Vagina (tissue), 2 donors: ENCODE measurements at regions not wholly inside any gene's neighbourhood (a gene's known extent, or its start where the extent isn't known, plus 50 kb on each side); places are given as distances from the start of the nearest gene placed in this dataset.

Experiments used
- DNase-seq, 2 donors: peaks; one replicate each; pipeline ENCODE4 v3.0.0-alpha.2; 2017; ENCODE audit errors: extremely low spot score in 2 of 2
- H3K27ac ChIP-seq: fragments of 200-600 bp; sonication (generic); one replicate; pipeline ENCODE4 v1.5.1; 2019
- H3K27me3 ChIP-seq: fragments of 200-600 bp; sonication (generic); one replicate; pipeline ENCODE4 v1.5.1; 2019
- H3K36me3 ChIP-seq, 2 donors: fragments of 200-600 bp; sonication (generic); one replicate each; pipeline ENCODE4 v1.5.1; 2017 to 2019
- H3K4me1 ChIP-seq: fragments of 200-600 bp; sonication (generic); one replicate; pipeline ENCODE4 v1.5.1; 2019
- H3K4me3 ChIP-seq, 2 donors: fragments of 200-600 bp; sonication (generic); 1 replicate in 1 of 2; 2 replicates in 1 of 2; pipeline ENCODE4 v1.5.1; 2016 to 2019
- H3K9me3 ChIP-seq: fragments of 200-600 bp; sonication (generic); one replicate; pipeline ENCODE4 v1.5.1; 2019
- POLR2A ChIP-seq, 2 donors: fragments of 450-650 bp; IDR thresholded peaks; one replicate each; pipeline ENCODE4 v1.6.1; 2017; ENCODE audit warnings: antibody characterized with exemption in 2 of 2, mild to moderate bottlenecking in 2 of 2, moderate library complexity in 2 of 2
- POLR2AphosphoS5 ChIP-seq, 2 donors: sonication (generic); formaldehyde crosslinking; IDR thresholded peaks; one replicate each; pipeline ENCODE4 v1.9.0; 2017; ENCODE audit warnings: antibody characterized with exemption in 2 of 2, mild to moderate bottlenecking in 2 of 2, low read depth in 1 of 2; ENCODE audit not compliant: insufficient read depth in 1 of 2
- intact Hi-C: fragments of 100-400 bp; cut with DNase I; formaldehyde crosslinking; loops from one replicate; pipeline ENCODE4 v1.15.1; 2023
- TF ChIP-seq, protein P1 (sequence below), 3 experiments: fragments of 450-650 bp in 2 of 3; fragments of 200-600 bp in 1 of 3; sonication (generic) in 1 of 3; IDR thresholded peaks; one replicate each; pipeline ENCODE4 v1.5.1; 2017 to 2019; ENCODE audit warnings: antibody characterized with exemption in 3 of 3, mild to moderate bottlenecking in 2 of 3, moderate library complexity in 2 of 3

DNA sequence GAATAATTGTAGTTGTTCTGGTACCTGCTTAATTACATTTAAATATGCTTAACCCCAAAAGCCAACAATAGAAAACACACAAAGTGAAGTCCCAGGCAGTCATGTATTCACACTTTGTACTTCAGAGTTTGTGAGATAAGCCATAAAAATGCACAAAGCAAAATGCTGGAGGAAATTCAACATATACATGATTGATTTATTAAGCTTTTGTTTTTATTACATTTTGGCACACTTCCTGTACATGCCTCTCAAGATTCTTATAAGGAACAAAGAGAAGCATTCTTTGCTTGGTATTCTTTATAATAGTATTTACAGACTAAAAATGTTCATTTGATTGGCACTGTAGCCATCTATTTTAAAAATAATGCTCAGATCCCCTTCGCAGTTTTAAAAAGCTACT is 107.7 kb upstream of the ANK3 start:
- Histone ChIP-seq H3K27me3 (no peaks in the 10 kb centered on the region), H3K36me3 (no peaks in the 10 kb centered on the region), H3K27ac (no peak overlapping the region), H3K4me3 (no peak overlapping the region), H3K9me3 (no peaks in the 10 kb centered on the region), H3K4me1 (no peaks in the 10 kb centered on the region)
- intact Hi-C loops = no loop called here
- TF ChIP-seq POLR2A (IDR thresholded peaks at IDR 0.05) (no peak), POLR2AphosphoS5 (IDR thresholded peaks at IDR 0.05; ENCODE audit: insufficient read depth in 1 of 2, low read depth in 1 of 2) (no peak)
- TF ChIP-seq, protein P1, sequence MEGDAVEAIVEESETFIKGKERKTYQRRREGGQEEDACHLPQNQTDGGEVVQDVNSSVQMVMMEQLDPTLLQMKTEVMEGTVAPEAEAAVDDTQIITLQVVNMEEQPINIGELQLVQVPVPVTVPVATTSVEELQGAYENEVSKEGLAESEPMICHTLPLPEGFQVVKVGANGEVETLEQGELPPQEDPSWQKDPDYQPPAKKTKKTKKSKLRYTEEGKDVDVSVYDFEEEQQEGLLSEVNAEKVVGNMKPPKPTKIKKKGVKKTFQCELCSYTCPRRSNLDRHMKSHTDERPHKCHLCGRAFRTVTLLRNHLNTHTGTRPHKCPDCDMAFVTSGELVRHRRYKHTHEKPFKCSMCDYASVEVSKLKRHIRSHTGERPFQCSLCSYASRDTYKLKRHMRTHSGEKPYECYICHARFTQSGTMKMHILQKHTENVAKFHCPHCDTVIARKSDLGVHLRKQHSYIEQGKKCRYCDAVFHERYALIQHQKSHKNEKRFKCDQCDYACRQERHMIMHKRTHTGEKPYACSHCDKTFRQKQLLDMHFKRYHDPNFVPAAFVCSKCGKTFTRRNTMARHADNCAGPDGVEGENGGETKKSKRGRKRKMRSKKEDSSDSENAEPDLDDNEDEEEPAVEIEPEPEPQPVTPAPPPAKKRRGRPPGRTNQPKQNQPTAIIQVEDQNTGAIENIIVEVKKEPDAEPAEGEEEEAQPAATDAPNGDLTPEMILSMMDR (IDR thresholded peaks at IDR 0.05) = no peak
- DNase-seq = no peak

DNA sequence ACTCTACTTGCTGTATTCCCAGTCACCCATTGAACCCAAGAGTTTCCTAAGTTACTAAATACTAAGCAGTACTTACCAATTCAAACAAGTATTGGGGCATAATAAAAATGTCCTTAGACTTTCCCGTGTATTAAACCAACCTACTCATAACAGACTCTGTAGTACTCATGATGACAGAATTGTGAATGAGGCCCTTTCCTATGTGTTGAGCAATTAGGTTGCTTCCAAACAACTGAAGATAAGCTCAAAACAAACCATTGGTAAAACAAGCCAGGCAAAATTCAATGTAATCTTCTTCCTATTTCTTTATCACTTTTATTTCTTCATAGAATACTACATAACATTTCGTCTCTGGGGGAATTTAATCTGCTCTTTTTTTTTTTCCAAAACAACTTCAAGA is 106.5 kb upstream of the ANK3 start:
- no peaks in the 10 kb centered on the region for H3K36me3 ChIP-seq
- no peak for DNase-seq
- TF ChIP-seq POLR2AphosphoS5 (IDR thresholded peaks at IDR 0.05; ENCODE audit: insufficient read depth in 1 of 2, low read depth in 1 of 2) (no peak), POLR2A (IDR thresholded peaks at IDR 0.05) (no peak)
- TF ChIP-seq, protein P1 (IDR thresholded peaks at IDR 0.05) = no peak
- H3K4me1 ChIP-seq = no peaks in the 10 kb centered on the region
- no peaks in the 10 kb centered on the region for H3K9me3 ChIP-seq
- intact Hi-C loops = no loop called here
- no peaks in the 10 kb centered on the region for H3K27me3 ChIP-seq
- H3K4me3 ChIP-seq = no peak overlapping the region
- no peak overlapping the region for H3K27ac ChIP-seq

DNA sequence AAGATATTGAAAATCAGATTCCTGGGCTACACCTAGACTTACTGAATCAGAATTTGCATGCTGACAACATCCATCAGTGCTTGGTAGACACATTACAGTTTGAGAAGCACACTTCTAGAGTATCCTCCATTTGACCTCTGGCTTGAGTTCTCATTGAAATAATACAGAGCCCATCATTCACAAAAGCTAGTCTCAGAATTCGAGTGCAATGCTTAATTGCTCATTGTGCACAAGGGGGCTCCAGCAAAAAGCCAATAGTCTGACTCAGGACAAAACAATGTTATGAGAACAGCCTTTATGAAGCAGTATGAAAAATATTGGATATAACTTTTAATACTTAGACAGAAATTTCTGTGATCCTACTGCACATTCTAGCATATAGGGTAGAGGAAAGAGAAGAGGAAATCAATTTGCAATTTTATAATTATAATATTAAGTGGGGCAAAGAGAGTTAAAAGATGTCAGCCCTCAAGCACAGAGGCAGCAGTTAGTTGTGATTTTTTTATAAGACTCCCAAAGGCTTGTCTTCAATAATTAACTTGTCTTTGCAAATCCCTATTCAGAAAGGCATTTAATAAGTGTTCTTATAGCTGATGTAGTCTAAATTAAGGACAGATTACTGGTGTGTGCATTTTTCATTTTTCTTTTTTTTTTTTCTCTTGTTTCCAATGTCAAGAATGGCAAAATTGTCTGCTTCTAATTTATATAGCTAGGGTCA is 105.8 kb upstream of the ANK3 start:
- Histone ChIP-seq H3K4me1 (no peaks in the 10 kb centered on the region), H3K4me3 (no peak overlapping the region), H3K27ac (no peak overlapping the region), H3K9me3 (no peaks in the 10 kb centered on the region), H3K27me3 (no peaks in the 10 kb centered on the region), H3K36me3 (no peaks in the 10 kb centered on the region)
- DNase-seq = no peak
- TF ChIP-seq POLR2AphosphoS5 (IDR thresholded peaks at IDR 0.05; ENCODE audit: insufficient read depth in 1 of 2, low read depth in 1 of 2) = no peak
- TF ChIP-seq POLR2A (IDR thresholded peaks at IDR 0.05) = no peak
- TF ChIP-seq, protein P1 (IDR thresholded peaks at IDR 0.05) = no peak
- intact Hi-C loops = no loop called here

DNA sequence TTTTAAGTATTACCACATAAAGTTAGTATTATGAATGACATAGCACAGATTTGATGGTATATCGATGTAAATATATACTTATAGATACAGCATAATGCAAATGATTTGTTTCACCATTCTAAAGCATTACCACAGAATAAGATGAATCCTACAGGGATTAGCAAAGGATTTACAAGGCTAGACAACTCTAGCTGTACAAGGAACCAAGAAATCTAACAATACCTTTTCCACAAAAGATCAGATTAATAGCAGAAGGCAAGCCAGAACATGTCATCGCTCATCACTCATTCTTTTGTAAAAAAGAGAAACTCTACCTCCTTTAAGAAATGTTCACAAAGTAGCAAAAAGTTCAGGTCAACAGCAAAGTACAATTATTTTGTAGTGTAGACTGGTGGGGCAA is 105.1 kb upstream of the ANK3 start:
- TF ChIP-seq POLR2AphosphoS5 (IDR thresholded peaks at IDR 0.05; ENCODE audit: insufficient read depth in 1 of 2, low read depth in 1 of 2) = no peak
- TF ChIP-seq POLR2A (IDR thresholded peaks at IDR 0.05) = no peak
- TF ChIP-seq, protein P1 (IDR thresholded peaks at IDR 0.05) = no peak
- no peaks in the 10 kb centered on the region for H3K36me3 ChIP-seq
- intact Hi-C loops = no loop called here

DNA sequence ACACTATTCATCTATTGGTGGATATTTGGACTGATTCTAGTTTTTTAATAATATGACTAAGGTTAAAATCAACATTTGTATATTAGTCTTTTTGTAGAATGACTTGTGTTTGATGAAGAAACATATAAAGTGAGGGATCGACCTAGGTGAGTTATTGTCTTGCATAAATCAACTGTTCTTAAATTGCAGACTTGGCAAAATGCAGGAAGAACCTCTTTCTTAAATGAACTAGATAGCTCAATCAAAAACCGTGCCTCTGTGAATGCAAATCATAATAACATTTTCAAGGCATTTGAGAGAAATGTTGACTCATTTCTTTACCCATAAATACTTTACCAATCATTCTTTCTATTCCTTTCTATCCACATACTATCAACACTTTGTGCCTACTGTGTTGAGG is 101.5 kb upstream of the ANK3 start:
- H3K4me1 ChIP-seq = peaks cover 8% of the 10 kb centered on the region
- no peaks in the 10 kb centered on the region for H3K27me3 ChIP-seq
- DNase-seq = no peak
- H3K36me3 ChIP-seq = no peaks in the 10 kb centered on the region
- intact Hi-C loops = no loop called here
- H3K4me3 ChIP-seq = no peak overlapping the region
- TF ChIP-seq POLR2AphosphoS5 (IDR thresholded peaks at IDR 0.05; ENCODE audit: insufficient read depth in 1 of 2, low read depth in 1 of 2) (no peak), POLR2A (IDR thresholded peaks at IDR 0.05) (no peak)
- TF ChIP-seq, protein P1 (IDR thresholded peaks at IDR 0.05) = no peak
- no peaks in the 10 kb centered on the region for H3K9me3 ChIP-seq
- no peak overlapping the region for H3K27ac ChIP-seq

More for the DNA sequence above, 105.1 kb upstream of the ANK3 start:
- DNase-seq = no peak
- Histone ChIP-seq H3K27me3 (no peaks in the 10 kb centered on the region), H3K27ac (no peak overlapping the region), H3K9me3 (no peaks in the 10 kb centered on the region), H3K4me3 (no peak overlapping the region), H3K4me1 (peaks cover 6% of the 10 kb centered on the region)
